ENCODE measurements at regions not wholly inside any gene's neighbourhood (a gene's known extent, or its start where the extent isn't known, plus 50 kb on each side); places are given as distances from the start of the nearest gene placed in this dataset.

- no peak overlapping the region for H3K27ac ChIP-seq (ENCODE audit: low read depth, low read length)
- peak overlapping the region in 1 of 2 donors; percentile 22 for H3K4me3 ChIP-seq (ENCODE audit: low read depth in 1 of 2, low read length in 2 of 2)
- H3K4me1 ChIP-seq (ENCODE audit: control insufficient read depth in 1 of 2, insufficient read depth in 2 of 2, low read length in 2 of 2) = peaks cover 10 to 12% of the 10 kb centered on the region in 2 donors
- H3K27me3 ChIP-seq (ENCODE audit: control insufficient read depth in 1 of 2, insufficient read depth in 2 of 2, low read length in 2 of 2) = no peaks in the 10 kb centered on the region
- H3K36me3 ChIP-seq (ENCODE audit: control insufficient read depth in 1 of 2, insufficient read depth in 2 of 2, low read length in 2 of 2) = no peaks in the 10 kb centered on the region
- H3K9ac ChIP-seq (ENCODE audit: low read depth in 1 of 2, low read length in 2 of 2) = no peak overlapping the region
- H3K9me3 ChIP-seq (ENCODE audit: control insufficient read depth in 1 of 2, low read length in 2 of 2) = no peaks in the 10 kb centered on the region
Measured at GRCh38 chr22:48370508-48371325, 1457.0 kb downstream of the BRD1 start.

GRCh38 chr22:48369789-48370507 is 1457.7 kb downstream of the BRD1 start:
- H3K27me3 ChIP-seq (ENCODE audit: control insufficient read depth in 1 of 2, insufficient read depth in 2 of 2, low read length in 2 of 2) = no peaks in the 10 kb centered on the region
- H3K9ac ChIP-seq (ENCODE audit: low read depth in 1 of 2, low read length in 2 of 2) = no peak overlapping the region
- H3K4me3 ChIP-seq (ENCODE audit: low read depth in 1 of 2, low read length in 2 of 2) = peak overlapping the region in 1 of 2 donors; percentile 22
- no peaks in the 10 kb centered on the region for H3K9me3 ChIP-seq (ENCODE audit: control insufficient read depth in 1 of 2, low read length in 2 of 2)
- H3K36me3 ChIP-seq (ENCODE audit: control insufficient read depth in 1 of 2, insufficient read depth in 2 of 2, low read length in 2 of 2) = no peaks in the 10 kb centered on the region
- H3K4me1 ChIP-seq (ENCODE audit: control insufficient read depth in 1 of 2, insufficient read depth in 2 of 2, low read length in 2 of 2) = peaks cover 10 to 12% of the 10 kb centered on the region in 2 donors
- H3K27ac ChIP-seq (ENCODE audit: low read depth, low read length) = no peak overlapping the region

- no peak overlapping the region for H3K4me3 ChIP-seq (ENCODE audit: low read depth in 1 of 2, low read length in 2 of 2)
- no peak overlapping the region for H3K9ac ChIP-seq (ENCODE audit: low read depth in 1 of 2, low read length in 2 of 2)
- H3K27ac ChIP-seq (ENCODE audit: low read depth, low read length) = no peak overlapping the region
- no peaks in the 10 kb centered on the region for H3K27me3 ChIP-seq (ENCODE audit: control insufficient read depth in 1 of 2, insufficient read depth in 2 of 2, low read length in 2 of 2)
- no peaks in the 10 kb centered on the region for H3K36me3 ChIP-seq (ENCODE audit: control insufficient read depth in 1 of 2, insufficient read depth in 2 of 2, low read length in 2 of 2)
- peaks cover 10 to 12% of the 10 kb centered on the region in 2 donors for H3K4me1 ChIP-seq (ENCODE audit: control insufficient read depth in 1 of 2, insufficient read depth in 2 of 2, low read length in 2 of 2)
- H3K9me3 ChIP-seq (ENCODE audit: control insufficient read depth in 1 of 2, low read length in 2 of 2) = no peaks in the 10 kb centered on the region
Measured at GRCh38 chr22:48368975-48369525, 1458.6 kb downstream of the BRD1 start.

DNA sequence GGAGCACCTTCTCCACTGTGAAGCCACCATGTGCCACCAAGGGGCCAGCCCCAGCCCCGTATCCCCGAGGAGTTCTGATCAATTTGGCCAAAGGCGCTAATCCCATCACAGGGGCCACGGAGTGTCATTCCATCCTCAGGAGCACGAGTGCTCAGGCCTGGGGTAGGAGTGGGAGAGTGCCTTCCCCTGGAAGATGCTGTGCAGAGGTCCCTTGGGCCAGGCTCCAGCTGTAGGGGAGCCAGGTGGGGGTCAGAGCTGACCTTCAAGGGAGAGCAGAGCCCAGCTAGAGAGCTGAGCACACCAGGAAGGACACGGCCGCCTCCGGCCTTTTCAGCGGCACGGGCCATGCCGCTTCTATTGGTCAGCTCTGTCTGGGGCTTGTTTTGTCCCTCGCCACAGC is 1459.9 kb downstream of the BRD1 start:
- H3K4me3 ChIP-seq (ENCODE audit: low read depth in 1 of 2, low read length in 2 of 2) = no peak overlapping the region
- no peak overlapping the region for H3K9ac ChIP-seq (ENCODE audit: low read depth in 1 of 2, low read length in 2 of 2)
- H3K27me3 ChIP-seq (ENCODE audit: control insufficient read depth in 1 of 2, insufficient read depth in 2 of 2, low read length in 2 of 2) = no peaks in the 10 kb centered on the region
- H3K9me3 ChIP-seq (ENCODE audit: control insufficient read depth in 1 of 2, low read length in 2 of 2) = no peaks in the 10 kb centered on the region
- H3K36me3 ChIP-seq (ENCODE audit: control insufficient read depth in 1 of 2, insufficient read depth in 2 of 2, low read length in 2 of 2) = no peaks in the 10 kb centered on the region
- no peak overlapping the region for H3K27ac ChIP-seq (ENCODE audit: low read depth, low read length)
- H3K4me1 ChIP-seq (ENCODE audit: control insufficient read depth in 1 of 2, insufficient read depth in 2 of 2, low read length in 2 of 2) = peaks cover 10 to 12% of the 10 kb centered on the region in 2 donors

GRCh38 chr22:48366591-48366990 is 1461.1 kb downstream of the BRD1 start:
- Histone ChIP-seq H3K27me3 (ENCODE audit: control insufficient read depth in 1 of 2, insufficient read depth in 2 of 2, low read length in 2 of 2) (no peaks in the 10 kb centered on the region), H3K4me1 (ENCODE audit: control insufficient read depth in 1 of 2, insufficient read depth in 2 of 2, low read length in 2 of 2) (peaks cover 10 to 12% of the 10 kb centered on the region in 2 donors), H3K36me3 (ENCODE audit: control insufficient read depth in 1 of 2, insufficient read depth in 2 of 2, low read length in 2 of 2) (no peaks in the 10 kb centered on the region), H3K9ac (ENCODE audit: low read depth in 1 of 2, low read length in 2 of 2) (no peak overlapping the region), H3K4me3 (ENCODE audit: low read depth in 1 of 2, low read length in 2 of 2) (no peak overlapping the region), H3K27ac (ENCODE audit: low read depth, low read length) (no peak overlapping the region), H3K9me3 (ENCODE audit: control insufficient read depth in 1 of 2, low read length in 2 of 2) (no peaks in the 10 kb centered on the region)

DNA sequence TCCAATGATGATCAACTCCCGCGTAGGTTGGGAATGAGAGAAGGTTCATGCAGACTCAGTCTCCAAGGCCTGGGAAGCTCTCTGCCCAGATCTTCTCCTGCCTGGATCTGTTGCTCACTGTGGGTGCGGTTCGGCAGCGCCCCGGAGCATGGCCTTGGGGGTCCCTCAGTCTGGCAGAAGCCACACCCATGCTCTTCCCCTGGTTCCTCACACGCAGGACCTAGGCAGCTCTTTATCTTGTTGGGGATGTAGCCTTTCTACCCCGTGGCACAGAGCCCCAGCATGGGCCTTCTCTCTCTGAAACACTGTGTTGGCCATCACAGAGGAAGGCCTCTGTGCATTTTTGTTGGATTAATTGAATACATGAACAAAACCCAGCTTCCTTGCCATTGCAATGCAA is 1461.6 kb downstream of the BRD1 start:
- Histone ChIP-seq H3K9me3 (ENCODE audit: control insufficient read depth in 1 of 2, low read length in 2 of 2) (no peaks in the 10 kb centered on the region), H3K4me1 (ENCODE audit: control insufficient read depth in 1 of 2, insufficient read depth in 2 of 2, low read length in 2 of 2) (peaks cover 10 to 12% of the 10 kb centered on the region in 2 donors), H3K4me3 (ENCODE audit: low read depth in 1 of 2, low read length in 2 of 2) (no peak overlapping the region), H3K27ac (ENCODE audit: low read depth, low read length) (no peak overlapping the region), H3K27me3 (ENCODE audit: control insufficient read depth in 1 of 2, insufficient read depth in 2 of 2, low read length in 2 of 2) (no peaks in the 10 kb centered on the region), H3K9ac (ENCODE audit: low read depth in 1 of 2, low read length in 2 of 2) (no peak overlapping the region), H3K36me3 (ENCODE audit: control insufficient read depth in 1 of 2, insufficient read depth in 2 of 2, low read length in 2 of 2) (no peaks in the 10 kb centered on the region)

DNA sequence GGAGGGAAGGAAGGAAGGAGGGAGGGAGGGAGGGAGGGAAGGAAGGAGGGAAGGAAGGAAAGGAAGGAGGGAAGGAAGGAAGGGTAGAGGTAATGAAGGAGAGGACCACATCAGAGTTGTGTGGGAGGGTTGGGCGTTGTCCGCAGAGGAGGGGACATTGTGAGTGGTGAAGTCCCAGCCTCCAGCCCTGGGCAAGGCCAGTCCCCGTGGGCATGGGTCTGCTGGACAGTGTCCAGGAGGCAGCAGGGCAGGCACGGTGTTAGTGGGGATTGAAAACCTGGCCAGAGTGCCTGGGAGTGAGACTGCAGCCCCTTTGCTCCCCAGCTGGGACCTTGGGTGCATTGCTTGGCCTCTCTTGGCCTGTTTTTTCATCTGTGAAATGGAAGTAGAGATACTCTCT is 1462.3 kb downstream of the BRD1 start:
- H3K4me1 ChIP-seq (ENCODE audit: control insufficient read depth in 1 of 2, insufficient read depth in 2 of 2, low read length in 2 of 2) = peaks cover 8 to 9% of the 10 kb centered on the region in 2 donors
- no peaks in the 10 kb centered on the region for H3K27me3 ChIP-seq (ENCODE audit: control insufficient read depth in 1 of 2, insufficient read depth in 2 of 2, low read length in 2 of 2)
- H3K36me3 ChIP-seq (ENCODE audit: control insufficient read depth in 1 of 2, insufficient read depth in 2 of 2, low read length in 2 of 2) = no peaks in the 10 kb centered on the region
- no peaks in the 10 kb centered on the region for H3K9me3 ChIP-seq (ENCODE audit: control insufficient read depth in 1 of 2, low read length in 2 of 2)
- H3K9ac ChIP-seq (ENCODE audit: low read depth in 1 of 2, low read length in 2 of 2) = no peak overlapping the region
- no peak overlapping the region for H3K4me3 ChIP-seq (ENCODE audit: low read depth in 1 of 2, low read length in 2 of 2)
- no peak overlapping the region for H3K27ac ChIP-seq (ENCODE audit: low read depth, low read length)

GRCh38 chr22:48362721-48363404 is 1464.8 kb downstream of the BRD1 start:
- Histone ChIP-seq H3K4me1 (ENCODE audit: control insufficient read depth in 1 of 2, insufficient read depth in 2 of 2, low read length in 2 of 2) (no peaks in the 10 kb centered on the region), H3K27me3 (ENCODE audit: control insufficient read depth in 1 of 2, insufficient read depth in 2 of 2, low read length in 2 of 2) (no peaks in the 10 kb centered on the region), H3K36me3 (ENCODE audit: control insufficient read depth in 1 of 2, insufficient read depth in 2 of 2, low read length in 2 of 2) (no peaks in the 10 kb centered on the region), H3K27ac (ENCODE audit: low read depth, low read length) (no peak overlapping the region), H3K9ac (ENCODE audit: low read depth in 1 of 2, low read length in 2 of 2) (no peak overlapping the region), H3K4me3 (ENCODE audit: low read depth in 1 of 2, low read length in 2 of 2) (no peak overlapping the region), H3K9me3 (ENCODE audit: control insufficient read depth in 1 of 2, low read length in 2 of 2) (no peaks in the 10 kb centered on the region)

- Histone ChIP-seq H3K9ac (ENCODE audit: low read depth in 1 of 2, low read length in 2 of 2) (no peak overlapping the region), H3K4me1 (ENCODE audit: control insufficient read depth in 1 of 2, insufficient read depth in 2 of 2, low read length in 2 of 2) (no peaks in the 10 kb centered on the region), H3K4me3 (ENCODE audit: low read depth in 1 of 2, low read length in 2 of 2) (no peak overlapping the region), H3K27ac (ENCODE audit: low read depth, low read length) (no peak overlapping the region), H3K27me3 (ENCODE audit: control insufficient read depth in 1 of 2, insufficient read depth in 2 of 2, low read length in 2 of 2) (no peaks in the 10 kb centered on the region), H3K36me3 (ENCODE audit: control insufficient read depth in 1 of 2, insufficient read depth in 2 of 2, low read length in 2 of 2) (no peaks in the 10 kb centered on the region), H3K9me3 (ENCODE audit: control insufficient read depth in 1 of 2, low read length in 2 of 2) (no peaks in the 10 kb centered on the region)
Measured at GRCh38 chr22:48361099-48361639, 1466.5 kb downstream of the BRD1 start.

Data from duodenal mucosa (tissue), 2 donors.